Natural killer cell (primary cell): ENCODE measurements at regions not wholly inside any gene's neighbourhood (a gene's known extent, or its start where the extent isn't known, plus 50 kb on each side); places are given as distances from the start of the nearest gene placed in this dataset.

Experiments used
- ATAC-seq, 3 donors: fragments of 150-1000 bp in 2 of 3; fragments of 200-7000 bp in 1 of 3; cut with Tn5 transposase; 1 replicate in 1 of 3; 2 replicates in 2 of 3; pipeline ENCODE4 v1.10.0; 2021; ENCODE audit warnings: mild to moderate bottlenecking in 2 of 3, moderate library complexity in 2 of 3
- DNase-seq, 2 donors: peaks; one replicate each; pipeline versions ENCODE4 v3.0.0 to v3.0.0-alpha.2; 2013 to 2021; ENCODE audit warnings: mixed read lengths in 1 of 2
- H3K27ac ChIP-seq: one replicate; pipeline ENCODE4 v1.5.1; 2013; ENCODE audit warnings: mild to moderate bottlenecking, low read length
- H3K27me3 ChIP-seq: one replicate; pipeline ENCODE4 v1.6.1; 2013; ENCODE audit warnings: low read length; ENCODE audit not compliant: control insufficient read depth, insufficient read depth
- H3K36me3 ChIP-seq: one replicate; pipeline ENCODE4 v1.6.1; 2013; ENCODE audit warnings: low read length; ENCODE audit not compliant: control insufficient read depth, insufficient read depth
- H3K4me1 ChIP-seq: one replicate; pipeline ENCODE4 v1.6.1; 2013; ENCODE audit warnings: low read length; ENCODE audit not compliant: control insufficient read depth, insufficient read depth
- H3K4me3 ChIP-seq: one replicate; pipeline ENCODE4 v1.5.1; 2013; ENCODE audit warnings: low read length
- H3K9me3 ChIP-seq: one replicate; pipeline ENCODE4 v1.6.1; 2013; ENCODE audit warnings: low read length; ENCODE audit not compliant: control insufficient read depth, insufficient read depth
- H3K27ac Mint-ChIP-seq, 2 donors: one replicate each; pipeline ENCODE4 v1.8.0; 2022; ENCODE audit warnings: mild to moderate bottlenecking in 2 of 2, mixed read lengths in 2 of 2, moderate library complexity in 1 of 2
- H3K27me3 Mint-ChIP-seq, 2 donors: one replicate each; pipeline ENCODE4 v1.8.0; 2022; ENCODE audit warnings: low read depth in 2 of 2, mixed read lengths in 2 of 2
- H3K36me3 Mint-ChIP-seq: one replicate; pipeline ENCODE4 v1.8.0; 2022; ENCODE audit warnings: mixed read lengths
- H3K4me1 Mint-ChIP-seq, 2 donors: one replicate each; pipeline ENCODE4 v1.8.0; 2022; ENCODE audit warnings: mixed read lengths in 2 of 2
- H3K4me3 Mint-ChIP-seq: one replicate; pipeline ENCODE4 v1.8.0; 2022; ENCODE audit warnings: mild to moderate bottlenecking, moderate library complexity, mixed read lengths
- H3K9me3 Mint-ChIP-seq, 2 donors: one replicate each; pipeline ENCODE4 v1.8.0; 2022; ENCODE audit warnings: mixed read lengths in 2 of 2
- CTCF ChIP-seq: fragments of 200-600 bp; IDR thresholded peaks from one replicate; pipeline ENCODE4 v1.8.0; 2022; ENCODE audit warnings: antibody characterized with exemption
- WGBS: methylation state at CpG from one replicate; pipeline ENCODE4 v1.1.7; 2013; ENCODE audit warnings: missing lambda C conversion rate; ENCODE audit not compliant: insufficient coverage; 5-methylcytosine and 5-hydroxymethylcytosine counted together
- intact Hi-C: fragments of 100-400 bp; cut with micrococcal nuclease; formaldehyde crosslinking; loops from one replicate; pipeline ENCODE4 v1.14.2; 2022

- no CpG with 5 or more reads among the region's 2 CpGs for WGBS
- ATAC-seq (no peak), DNase-seq (no peak)
- no peaks in the 10 kb centered on the region for H3K27me3 ChIP-seq
- Mint-ChIP-seq H3K27ac (no peak overlapping the region), H3K4me3 (no peak overlapping the region), H3K9me3 (peaks cover 0 to 4% of the 10 kb centered on the region in 2 donors), H3K36me3 (no peaks in the 10 kb centered on the region), H3K27me3 (peaks cover 0 to 3% of the 10 kb centered on the region in 2 donors), H3K4me1 (no peaks in the 10 kb centered on the region)
- H3K27ac ChIP-seq, result no peak overlapping the region
- no peaks in the 10 kb centered on the region for H3K36me3 ChIP-seq
- no peaks in the 10 kb centered on the region for H3K9me3 ChIP-seq
- intact Hi-C loops, result no loop called here
- H3K4me1 ChIP-seq, result no peaks in the 10 kb centered on the region
- H3K4me3 ChIP-seq, result no peak overlapping the region
- no peak for TF ChIP-seq CTCF
Observed at GRCh38 chr3:115500795-115501194, 122.5 kb upstream of the GAP43 start.

GRCh38 chr3:115502128-115502527 lies 121.2 kb upstream of the GAP43 start:
- intact Hi-C loops, result no loop called here
- no peak overlapping the region for H3K4me3 Mint-ChIP-seq

GRCh38 chr3:115503394-115503793 lies 119.9 kb upstream of the GAP43 start:
- Mint-ChIP-seq H3K4me3 (no peak overlapping the region), H3K4me1 (no peaks in the 10 kb centered on the region), H3K9me3 (peaks cover 0 to 4% of the 10 kb centered on the region in 2 donors), H3K36me3 (no peaks in the 10 kb centered on the region), H3K27ac (no peak overlapping the region), H3K27me3 (peaks cover 0 to 5% of the 10 kb centered on the region in 2 donors)
- 80% methylated on average over 2 of the region's 2 CpGs for WGBS
- TF ChIP-seq CTCF, result no peak
- H3K4me1 ChIP-seq, result no peaks in the 10 kb centered on the region
- H3K27me3 ChIP-seq, result no peaks in the 10 kb centered on the region
- no peaks in the 10 kb centered on the region for H3K9me3 ChIP-seq
- H3K36me3 ChIP-seq, result no peaks in the 10 kb centered on the region
- ATAC-seq (no peak), DNase-seq (no peak)
- no peak overlapping the region for H3K4me3 ChIP-seq
- intact Hi-C loops, result no loop called here
- H3K27ac ChIP-seq, result no peak overlapping the region

More at GRCh38 chr3:115502128-115502527, 121.2 kb upstream of the GAP43 start:
- Histone ChIP-seq H3K27ac (no peak overlapping the region), H3K27me3 (no peaks in the 10 kb centered on the region), H3K9me3 (no peaks in the 10 kb centered on the region), H3K4me3 (no peak overlapping the region), H3K36me3 (no peaks in the 10 kb centered on the region), H3K4me1 (no peaks in the 10 kb centered on the region)
- Mint-ChIP-seq H3K27me3 (peaks cover 0 to 3% of the 10 kb centered on the region in 2 donors), H3K4me1 (no peaks in the 10 kb centered on the region), H3K36me3 (no peaks in the 10 kb centered on the region), H3K27ac (no peak overlapping the region), H3K9me3 (peaks cover 0 to 4% of the 10 kb centered on the region in 2 donors)
- ATAC-seq (no peak), DNase-seq (no peak)
- 96% methylated on average over 3 of the region's 4 CpGs for WGBS
- TF ChIP-seq CTCF, result no peak

GRCh38 chr3:115508562-115508961 lies 114.7 kb upstream of the GAP43 start:
- Mint-ChIP-seq H3K36me3 (no peaks in the 10 kb centered on the region), H3K9me3 (peaks cover 0 to 4% of the 10 kb centered on the region in 2 donors), H3K27ac (no peak overlapping the region), H3K4me1 (peaks cover 16 to 21% of the 10 kb centered on the region in 2 donors), H3K27me3 (peaks cover 31 to 33% of the 10 kb centered on the region in 2 donors), H3K4me3 (no peak overlapping the region)
- Histone ChIP-seq H3K9me3 (no peaks in the 10 kb centered on the region), H3K36me3 (no peaks in the 10 kb centered on the region), H3K27ac (no peak overlapping the region), H3K4me3 (no peak overlapping the region), H3K4me1 (peaks cover 11% of the 10 kb centered on the region), H3K27me3 (no peaks in the 10 kb centered on the region)
- DNase-seq (no peak), ATAC-seq (no peak)
- 92% methylated on average over 2 of the region's 2 CpGs for WGBS
- intact Hi-C loops, result no loop called here
- no peak for TF ChIP-seq CTCF
